ENCODE measurements at regions not wholly inside any gene's neighbourhood (a gene's known extent, or its start where the extent isn't known, plus 50 kb on each side); places are given as distances from the start of the nearest gene placed in this dataset.

GRCh38 chr12:87270919-87271318, 758.3 kb downstream of the C12orf50 start:
- TF ChIP-seq POLR2AphosphoS5 (IDR thresholded peaks at IDR 0.05) (no peak), CTCF (IDR thresholded peaks at IDR 0.05) (no peak), POLR2A (IDR thresholded peaks at IDR 0.05) (no peak)
